ENCODE measurements at regions not wholly inside any gene's neighbourhood (a gene's known extent, or its start where the extent isn't known, plus 50 kb on each side); places are given as distances from the start of the nearest gene placed in this dataset.

DNA sequence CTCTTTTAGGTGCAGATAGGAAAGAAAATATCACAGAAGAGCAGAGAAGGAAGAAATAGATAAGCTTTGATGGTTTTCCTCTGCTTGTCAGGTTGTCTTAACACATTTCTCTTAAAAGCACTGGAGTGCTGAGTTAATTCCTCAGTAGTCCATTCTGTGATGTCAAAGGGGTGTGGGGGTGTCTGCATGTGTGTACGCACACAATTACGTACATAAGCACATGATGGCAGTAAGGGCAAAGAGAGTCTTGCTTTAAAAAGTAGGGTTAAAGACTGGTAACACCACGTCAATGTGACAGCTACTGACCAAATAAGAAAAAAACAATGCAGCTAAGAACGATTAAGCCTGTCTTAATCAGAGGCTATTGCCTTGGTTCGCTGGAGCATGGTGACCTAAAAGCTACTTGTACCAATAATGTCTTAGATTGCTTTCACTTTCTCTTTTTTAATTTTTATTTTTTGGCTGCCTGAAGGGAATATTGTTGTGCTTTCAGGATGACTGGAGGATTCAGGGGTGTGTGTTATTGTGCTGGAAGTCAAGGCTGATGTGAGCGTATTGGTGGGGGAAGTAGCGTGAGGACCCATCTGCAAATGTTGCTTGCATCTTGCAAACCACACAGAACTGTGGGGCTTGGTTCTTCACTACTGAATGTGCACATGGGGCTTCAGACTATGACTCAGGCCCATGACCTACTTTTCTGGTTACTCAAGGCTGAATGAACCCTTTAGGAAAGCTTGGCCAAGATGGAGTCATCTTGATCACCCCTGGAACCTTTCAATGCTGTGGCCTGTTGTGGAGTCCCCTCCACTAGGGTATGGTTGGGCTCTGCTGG is 417.8 kb upstream of the TPM1 start:
- Histone ChIP-seq H3K9ac (ENCODE audit: low read length in 2 of 2) (no peak overlapping the region), H3K36me3 (ENCODE audit: control insufficient read depth in 2 of 2, insufficient read depth in 2 of 2, low read length in 2 of 2) (no peaks in the 10 kb centered on the region), H3K4me1 (ENCODE audit: control insufficient read depth, insufficient read depth, low read length) (peaks cover 9% of the 10 kb centered on the region), H3K4me3 (ENCODE audit: low read length in 2 of 2) (peak overlapping the region in 1 of 2 donors; percentile 50), H3K9me3 (ENCODE audit: control insufficient read depth in 2 of 2, low read length in 2 of 2) (no peaks in the 10 kb centered on the region), H3K27ac (ENCODE audit: low read length) (no peak overlapping the region), H3K27me3 (ENCODE audit: control insufficient read depth in 1 of 2, insufficient read depth in 2 of 2, low read length in 2 of 2) (no peaks in the 10 kb centered on the region)

DNA sequence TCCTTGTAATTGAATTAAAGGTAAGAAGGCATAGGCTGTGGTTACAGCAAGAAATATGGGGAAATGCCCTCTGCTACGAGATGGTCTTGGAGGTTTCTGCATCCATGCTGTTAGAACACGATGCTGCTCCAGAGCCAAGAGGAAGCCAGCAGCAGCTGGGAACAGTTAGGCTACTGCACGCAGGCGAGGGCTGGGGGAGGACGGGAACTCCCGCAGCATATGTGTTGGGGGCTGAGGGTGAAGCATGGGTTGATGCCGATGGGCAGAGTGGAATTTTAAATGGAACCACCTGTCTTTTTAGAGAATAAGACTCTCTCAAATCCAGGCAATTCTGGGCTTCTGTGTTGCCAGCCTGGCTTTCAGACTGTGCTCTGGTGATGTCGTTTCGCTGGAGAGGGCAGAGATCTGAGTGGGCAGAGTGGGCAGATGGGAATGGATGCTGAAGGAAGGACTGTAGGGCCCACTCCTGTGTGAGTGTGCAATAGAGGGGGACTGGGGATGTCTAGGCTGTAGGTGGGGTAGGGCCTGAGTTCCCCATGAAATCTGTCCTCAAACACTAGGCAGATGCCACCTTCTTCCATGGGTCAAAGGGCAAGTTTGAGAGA is 417.0 kb upstream of the TPM1 start:
- H3K9me3 ChIP-seq (ENCODE audit: control insufficient read depth in 2 of 2, low read length in 2 of 2) = no peaks in the 10 kb centered on the region
- H3K27ac ChIP-seq (ENCODE audit: low read length) = peak overlapping the region; percentile 26
- no peaks in the 10 kb centered on the region for H3K27me3 ChIP-seq (ENCODE audit: control insufficient read depth in 1 of 2, insufficient read depth in 2 of 2, low read length in 2 of 2)
- peak overlapping the region in 1 of 2 donors; percentile 50 for H3K4me3 ChIP-seq (ENCODE audit: low read length in 2 of 2)
- H3K36me3 ChIP-seq (ENCODE audit: control insufficient read depth in 2 of 2, insufficient read depth in 2 of 2, low read length in 2 of 2) = no peaks in the 10 kb centered on the region
- peaks cover 9% of the 10 kb centered on the region for H3K4me1 ChIP-seq (ENCODE audit: control insufficient read depth, insufficient read depth, low read length)
- H3K9ac ChIP-seq (ENCODE audit: low read length in 2 of 2) = no peak overlapping the region

DNA sequence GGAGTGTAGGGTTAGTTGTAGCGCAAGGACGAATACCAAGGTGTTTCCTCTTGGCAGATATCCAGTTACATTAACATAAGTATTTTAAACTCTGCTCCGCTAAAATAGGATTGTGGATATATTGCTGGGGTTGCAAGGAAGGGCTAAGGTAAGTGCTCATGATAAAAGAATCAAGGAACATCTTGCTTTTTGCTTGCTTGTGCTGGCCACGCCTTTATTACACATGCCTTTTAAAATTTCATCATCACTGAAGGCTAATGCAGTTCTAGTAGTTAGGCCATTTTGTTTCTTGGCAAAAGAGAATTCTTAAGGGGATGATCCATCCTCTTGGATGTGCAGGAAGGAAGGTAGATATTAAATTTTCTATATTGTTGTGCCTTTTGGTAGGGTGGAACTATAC is 415.6 kb upstream of the TPM1 start:
- H3K27me3 ChIP-seq (ENCODE audit: control insufficient read depth in 1 of 2, insufficient read depth in 2 of 2, low read length in 2 of 2) = no peaks in the 10 kb centered on the region
- H3K9me3 ChIP-seq (ENCODE audit: control insufficient read depth in 2 of 2, low read length in 2 of 2) = no peaks in the 10 kb centered on the region
- H3K4me1 ChIP-seq (ENCODE audit: control insufficient read depth, insufficient read depth, low read length) = peaks cover 9% of the 10 kb centered on the region
- no peak overlapping the region for H3K9ac ChIP-seq (ENCODE audit: low read length in 2 of 2)
- H3K36me3 ChIP-seq (ENCODE audit: control insufficient read depth in 2 of 2, insufficient read depth in 2 of 2, low read length in 2 of 2) = no peaks in the 10 kb centered on the region
- H3K4me3 ChIP-seq (ENCODE audit: low read length in 2 of 2) = no peak overlapping the region
- H3K27ac ChIP-seq (ENCODE audit: low read length) = no peak overlapping the region

DNA sequence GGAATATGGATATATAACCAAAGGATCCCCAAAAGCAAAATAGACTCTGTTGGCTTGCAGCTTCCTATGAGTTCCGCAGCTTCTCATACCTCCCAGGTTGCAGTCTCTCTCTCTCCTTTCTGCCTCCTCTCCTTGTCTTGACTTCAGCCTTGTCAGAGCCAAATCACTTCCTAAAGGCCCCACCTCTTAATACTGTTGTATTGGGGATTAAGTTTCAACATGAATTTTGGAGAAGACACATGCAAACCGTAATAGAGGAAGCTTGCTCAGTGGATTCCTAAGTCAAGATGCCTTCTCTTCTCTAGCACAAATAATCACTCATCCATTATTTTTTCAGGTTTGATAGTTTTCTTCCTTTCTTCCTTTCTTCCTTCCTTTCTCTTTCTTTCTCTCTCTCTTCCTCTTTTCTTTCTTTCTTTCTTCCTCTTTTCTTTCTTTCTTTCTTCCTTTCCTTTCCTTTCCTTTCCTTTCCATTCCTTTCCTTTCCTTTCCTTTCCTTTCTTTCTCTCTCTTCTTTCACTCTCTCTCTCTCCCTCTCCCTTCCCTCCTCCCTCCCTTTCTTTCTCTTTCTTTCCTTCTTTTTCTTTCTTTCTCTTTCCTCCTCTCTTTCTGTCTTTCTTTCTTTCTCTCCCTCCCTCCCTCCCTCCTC is 411.3 kb upstream of the TPM1 start:
- Histone ChIP-seq H3K4me1 (ENCODE audit: control insufficient read depth, insufficient read depth, low read length) (no peaks in the 10 kb centered on the region), H3K9ac (ENCODE audit: low read length in 2 of 2) (no peak overlapping the region), H3K27ac (ENCODE audit: low read length) (no peak overlapping the region), H3K4me3 (ENCODE audit: low read length in 2 of 2) (no peak overlapping the region), H3K9me3 (ENCODE audit: control insufficient read depth in 2 of 2, low read length in 2 of 2) (no peaks in the 10 kb centered on the region), H3K27me3 (ENCODE audit: control insufficient read depth in 1 of 2, insufficient read depth in 2 of 2, low read length in 2 of 2) (no peaks in the 10 kb centered on the region), H3K36me3 (ENCODE audit: control insufficient read depth in 2 of 2, insufficient read depth in 2 of 2, low read length in 2 of 2) (no peaks in the 10 kb centered on the region)

DNA sequence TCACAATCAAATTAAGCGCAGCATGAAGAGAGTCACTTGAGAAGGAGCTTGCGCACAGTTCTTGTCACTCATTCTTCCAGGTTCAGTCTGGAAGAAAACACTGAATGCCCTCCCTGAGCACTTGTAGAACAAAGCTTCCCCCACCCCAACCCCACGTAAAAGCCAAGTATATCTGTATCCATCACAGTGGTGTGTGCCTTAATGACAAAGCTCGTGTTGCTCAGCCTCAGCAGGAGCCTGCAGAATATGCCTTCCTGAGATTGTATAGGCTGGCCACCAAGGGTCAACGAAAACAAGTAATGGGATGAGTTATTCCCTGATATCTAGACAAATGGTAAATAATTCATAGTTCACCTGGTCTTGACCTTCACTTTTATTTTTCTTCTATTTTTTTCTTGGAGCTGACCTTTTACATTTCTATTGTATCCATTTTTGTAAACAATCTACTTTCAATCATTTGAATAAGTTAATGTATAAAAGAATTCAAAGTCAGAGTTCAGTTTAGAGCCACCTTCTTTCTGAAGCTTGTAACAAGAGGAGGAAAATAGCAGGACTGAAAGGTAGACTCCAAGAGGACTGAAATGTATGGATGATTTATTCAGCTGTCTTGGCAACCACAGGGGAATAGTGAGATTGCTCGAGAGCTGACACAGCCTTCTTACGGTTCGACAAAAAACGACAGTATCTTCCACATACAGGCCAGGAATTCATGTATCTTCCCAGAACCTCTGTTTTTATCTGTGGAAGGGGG is 405.5 kb upstream of the TPM1 start:
- H3K36me3 ChIP-seq (ENCODE audit: control insufficient read depth in 2 of 2, insufficient read depth in 2 of 2, low read length in 2 of 2) = no peaks in the 10 kb centered on the region
- H3K9me3 ChIP-seq (ENCODE audit: control insufficient read depth in 2 of 2, low read length in 2 of 2) = no peaks in the 10 kb centered on the region
- H3K9ac ChIP-seq (ENCODE audit: low read length in 2 of 2) = no peak overlapping the region
- no peaks in the 10 kb centered on the region for H3K27me3 ChIP-seq (ENCODE audit: control insufficient read depth in 1 of 2, insufficient read depth in 2 of 2, low read length in 2 of 2)
- H3K4me1 ChIP-seq (ENCODE audit: control insufficient read depth, insufficient read depth, low read length) = no peaks in the 10 kb centered on the region
- no peak overlapping the region for H3K27ac ChIP-seq (ENCODE audit: low read length)
- no peak overlapping the region for H3K4me3 ChIP-seq (ENCODE audit: low read length in 2 of 2)

DNA sequence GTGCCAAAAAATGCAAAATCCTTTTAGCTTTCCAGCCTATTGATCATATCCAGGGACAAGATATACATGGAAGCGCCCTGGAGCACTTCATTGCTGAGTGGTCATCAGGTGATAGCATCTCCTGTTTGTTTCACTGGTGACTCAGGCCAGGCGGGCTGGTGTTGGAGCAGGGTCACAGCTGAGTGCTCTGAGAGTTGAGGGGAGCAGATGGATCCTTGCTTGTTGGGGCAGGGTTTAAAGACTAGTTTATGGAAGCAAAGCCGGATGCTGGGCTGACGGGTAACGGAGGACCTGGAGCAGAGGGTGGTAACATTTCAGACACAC is 405.0 kb upstream of the TPM1 start:
- Histone ChIP-seq H3K9me3 (ENCODE audit: control insufficient read depth in 2 of 2, low read length in 2 of 2) (no peaks in the 10 kb centered on the region), H3K27me3 (ENCODE audit: control insufficient read depth in 1 of 2, insufficient read depth in 2 of 2, low read length in 2 of 2) (no peaks in the 10 kb centered on the region), H3K4me1 (ENCODE audit: control insufficient read depth, insufficient read depth, low read length) (no peaks in the 10 kb centered on the region), H3K27ac (ENCODE audit: low read length) (no peak overlapping the region), H3K9ac (ENCODE audit: low read length in 2 of 2) (no peak overlapping the region), H3K36me3 (ENCODE audit: control insufficient read depth in 2 of 2, insufficient read depth in 2 of 2, low read length in 2 of 2) (no peaks in the 10 kb centered on the region), H3K4me3 (ENCODE audit: low read length in 2 of 2) (no peak overlapping the region)

DNA sequence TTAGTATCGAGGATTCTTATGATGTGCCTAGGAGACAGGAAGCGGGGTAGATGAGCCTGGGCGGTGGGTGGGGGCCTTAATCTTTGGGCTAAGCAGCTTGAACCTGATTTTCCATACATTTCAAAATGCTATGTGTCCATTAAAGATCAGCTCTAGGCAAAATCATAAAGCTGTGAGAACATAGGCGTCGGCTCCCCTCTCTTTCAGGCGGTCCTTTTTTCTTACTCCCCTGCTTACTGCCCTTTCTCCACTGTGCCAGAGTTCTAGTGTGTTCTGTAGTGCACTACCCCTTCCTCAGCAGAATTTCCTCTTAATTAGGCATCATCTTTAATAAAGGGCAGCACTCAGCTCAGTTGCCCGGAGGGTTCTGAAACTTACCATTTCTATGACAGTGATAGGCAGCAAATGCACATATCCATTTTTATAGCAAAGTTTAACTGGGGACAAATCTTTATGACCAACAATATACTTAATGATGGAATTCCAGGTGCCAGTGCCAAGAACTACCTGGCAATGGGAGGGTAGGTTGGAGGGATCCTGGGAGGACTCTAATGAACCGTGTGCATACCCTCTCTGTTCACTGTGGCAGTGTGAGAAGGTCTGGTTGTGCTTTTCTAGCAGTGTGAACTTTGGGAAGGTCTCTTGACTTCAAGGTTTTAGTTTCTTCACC is 404.5 kb upstream of the TPM1 start:
- no peak overlapping the region for H3K9ac ChIP-seq (ENCODE audit: low read length in 2 of 2)
- H3K4me3 ChIP-seq (ENCODE audit: low read length in 2 of 2) = no peak overlapping the region
- H3K9me3 ChIP-seq (ENCODE audit: control insufficient read depth in 2 of 2, low read length in 2 of 2) = no peaks in the 10 kb centered on the region
- no peaks in the 10 kb centered on the region for H3K36me3 ChIP-seq (ENCODE audit: control insufficient read depth in 2 of 2, insufficient read depth in 2 of 2, low read length in 2 of 2)
- H3K27me3 ChIP-seq (ENCODE audit: control insufficient read depth in 1 of 2, insufficient read depth in 2 of 2, low read length in 2 of 2) = no peaks in the 10 kb centered on the region
- H3K27ac ChIP-seq (ENCODE audit: low read length) = no peak overlapping the region
- H3K4me1 ChIP-seq (ENCODE audit: control insufficient read depth, insufficient read depth, low read length) = no peaks in the 10 kb centered on the region

DNA sequence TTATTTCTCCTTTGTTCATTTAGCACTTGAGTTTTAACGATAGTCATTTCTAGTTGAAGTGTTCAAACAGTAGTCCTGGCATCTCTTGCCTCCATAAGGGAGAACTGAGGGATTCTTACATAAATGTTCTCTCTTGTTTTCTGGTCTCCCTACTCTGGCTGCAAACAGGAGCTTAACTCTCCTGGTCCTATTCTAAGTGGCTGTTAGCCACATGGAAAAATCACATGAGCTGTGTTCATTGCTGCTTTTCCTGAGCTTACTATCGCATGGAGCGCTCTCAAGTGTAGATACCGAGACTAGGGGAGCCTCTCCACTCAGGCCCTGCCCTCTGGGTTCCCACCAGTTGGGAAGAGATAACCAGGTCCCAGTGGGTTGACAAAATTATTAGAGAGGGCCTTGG is 403.1 kb upstream of the TPM1 start:
- no peak overlapping the region for H3K9ac ChIP-seq (ENCODE audit: low read length in 2 of 2)
- H3K4me3 ChIP-seq (ENCODE audit: low read length in 2 of 2) = no peak overlapping the region
- H3K36me3 ChIP-seq (ENCODE audit: control insufficient read depth in 2 of 2, insufficient read depth in 2 of 2, low read length in 2 of 2) = no peaks in the 10 kb centered on the region
- H3K9me3 ChIP-seq (ENCODE audit: control insufficient read depth in 2 of 2, low read length in 2 of 2) = no peaks in the 10 kb centered on the region
- peaks cover 1% of the 10 kb centered on the region for H3K4me1 ChIP-seq (ENCODE audit: control insufficient read depth, insufficient read depth, low read length)
- H3K27ac ChIP-seq (ENCODE audit: low read length) = no peak overlapping the region
- no peaks in the 10 kb centered on the region for H3K27me3 ChIP-seq (ENCODE audit: control insufficient read depth in 1 of 2, insufficient read depth in 2 of 2, low read length in 2 of 2)

DNA sequence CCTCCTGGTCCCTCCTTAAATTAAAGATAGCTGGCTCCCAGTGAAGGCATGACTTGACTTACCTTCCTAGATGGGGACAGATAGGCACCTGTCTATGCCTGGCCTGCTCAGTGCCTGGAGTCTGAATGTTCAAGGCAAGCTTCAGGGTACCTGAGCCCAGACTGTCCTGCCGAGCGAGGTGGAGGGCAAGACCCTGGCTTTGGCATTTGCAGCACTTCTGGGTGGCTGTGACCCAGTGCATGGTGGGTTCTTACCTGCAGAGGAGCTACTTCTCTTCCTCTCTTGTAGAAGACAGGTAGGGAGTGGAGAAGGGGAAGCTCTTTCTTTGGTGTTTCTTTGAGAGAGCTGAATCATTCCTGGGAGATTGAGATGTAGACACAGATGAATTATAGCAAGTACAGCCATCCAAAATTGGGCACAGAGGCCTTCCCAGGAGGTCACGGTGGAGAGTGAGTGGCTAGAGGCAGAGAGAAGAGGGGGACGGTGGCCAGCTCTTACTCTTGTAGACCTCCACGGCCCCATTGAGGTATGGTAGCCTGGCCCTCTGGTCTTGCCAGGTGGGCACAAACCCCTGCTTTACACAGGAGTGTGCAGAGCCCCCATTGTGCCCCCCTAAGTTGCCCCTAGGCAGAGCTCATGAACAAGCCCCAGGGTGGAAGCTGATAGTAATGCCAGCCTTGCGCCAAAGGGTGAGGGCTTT is 402.5 kb upstream of the TPM1 start:
- H3K9me3 ChIP-seq (ENCODE audit: control insufficient read depth in 2 of 2, low read length in 2 of 2) = no peaks in the 10 kb centered on the region
- H3K27ac ChIP-seq (ENCODE audit: low read length) = no peak overlapping the region
- H3K4me1 ChIP-seq (ENCODE audit: control insufficient read depth, insufficient read depth, low read length) = peaks cover 5% of the 10 kb centered on the region
- no peak overlapping the region for H3K9ac ChIP-seq (ENCODE audit: low read length in 2 of 2)
- no peaks in the 10 kb centered on the region for H3K36me3 ChIP-seq (ENCODE audit: control insufficient read depth in 2 of 2, insufficient read depth in 2 of 2, low read length in 2 of 2)
- H3K27me3 ChIP-seq (ENCODE audit: control insufficient read depth in 1 of 2, insufficient read depth in 2 of 2, low read length in 2 of 2) = no peaks in the 10 kb centered on the region
- H3K4me3 ChIP-seq (ENCODE audit: low read length in 2 of 2) = no peak overlapping the region

DNA sequence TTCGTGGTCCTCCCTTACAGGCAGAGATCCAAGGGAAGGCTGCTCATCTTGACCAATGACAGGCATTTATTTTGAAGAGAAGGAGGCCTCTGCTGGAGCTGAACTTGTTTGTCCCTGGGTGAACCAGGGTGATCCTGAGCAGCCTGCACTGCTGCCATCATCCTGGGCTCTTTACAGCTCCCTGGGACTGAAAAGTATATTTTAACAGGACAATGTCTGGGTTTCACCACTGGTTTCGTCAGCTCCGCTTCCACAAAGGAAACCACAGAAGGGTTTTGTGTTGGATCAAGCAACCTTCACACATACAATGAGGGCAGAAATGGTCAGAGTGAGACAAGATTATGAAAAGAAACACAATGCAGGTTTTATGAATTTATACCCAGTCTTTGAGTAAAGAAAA is 400.7 kb upstream of the TPM1 start:
- no peaks in the 10 kb centered on the region for H3K9me3 ChIP-seq (ENCODE audit: control insufficient read depth in 2 of 2, low read length in 2 of 2)
- no peak overlapping the region for H3K4me3 ChIP-seq (ENCODE audit: low read length in 2 of 2)
- H3K36me3 ChIP-seq (ENCODE audit: control insufficient read depth in 2 of 2, insufficient read depth in 2 of 2, low read length in 2 of 2) = no peaks in the 10 kb centered on the region
- H3K4me1 ChIP-seq (ENCODE audit: control insufficient read depth, insufficient read depth, low read length) = peaks cover 9% of the 10 kb centered on the region
- no peaks in the 10 kb centered on the region for H3K27me3 ChIP-seq (ENCODE audit: control insufficient read depth in 1 of 2, insufficient read depth in 2 of 2, low read length in 2 of 2)
- H3K27ac ChIP-seq (ENCODE audit: low read length) = no peak overlapping the region
- no peak overlapping the region for H3K9ac ChIP-seq (ENCODE audit: low read length in 2 of 2)

Measured in stomach smooth muscle (tissue), 2 donors.